Spleen (tissue), 11 donors: ENCODE measurements at regions not wholly inside any gene's neighbourhood (a gene's known extent, or its start where the extent isn't known, plus 50 kb on each side); places are given as distances from the start of the nearest gene placed in this dataset.

ENCODE experiments used
- DNase-seq: peaks from one replicate; pipeline ENCODE4 v3.0.0-alpha.2; 2020
- H3K27ac ChIP-seq, 8 donors: fragments of 200-600 bp; sonication (generic) in 7 of 8; 1 replicate in 4 of 8; 2 replicates in 4 of 8; pipeline versions ENCODE4 v1.5.0 to v1.8.0; 2016 to 2021; ENCODE audit warnings: inconsistent platforms in 4 of 8, mild to moderate bottlenecking in 4 of 8, moderate library complexity in 1 of 8
- H3K27me3 ChIP-seq, 7 donors: fragments of 200-600 bp; sonication (generic) in 6 of 7; replicated peaks in 1 of 7; 1 replicate in 4 of 7; 2 replicates in 3 of 7; pipeline versions ENCODE4 v1.5.0 to v1.8.0; 2016 to 2021; ENCODE audit warnings: inconsistent platforms in 3 of 7, mild to moderate bottlenecking in 1 of 7
- H3K36me3 ChIP-seq, 6 donors: fragments of 200-600 bp; sonication (generic) in 5 of 6; 1 replicate in 4 of 6; 2 replicates in 2 of 6; pipeline versions ENCODE4 v1.5.0 to v1.8.0; 2016 to 2021; ENCODE audit warnings: inconsistent platforms in 2 of 6
- H3K4me1 ChIP-seq, 6 donors: fragments of 200-600 bp; sonication (generic) in 5 of 6; 1 replicate in 3 of 6; 2 replicates in 3 of 6; pipeline versions ENCODE4 v1.5.0 to v1.8.0; 2016 to 2021; ENCODE audit warnings: inconsistent platforms in 3 of 6
- H3K4me3 ChIP-seq, 8 donors: fragments of 200-600 bp; sonication (generic) in 7 of 8; 1 replicate in 4 of 8; 2 replicates in 4 of 8; pipeline versions ENCODE4 v1.5.0 to v1.8.0; 2016 to 2021; ENCODE audit warnings: inconsistent platforms in 4 of 8, mild to moderate bottlenecking in 4 of 8, moderate library complexity in 2 of 8
- H3K9me3 ChIP-seq, 8 donors: fragments of 200-600 bp; sonication (generic) in 7 of 8; 1 replicate in 4 of 8; 2 replicates in 4 of 8; pipeline versions ENCODE4 v1.5.0 to v1.8.0; 2016 to 2021; ENCODE audit warnings: inconsistent platforms in 4 of 8
- CTCF ChIP-seq, 11 experiments: fragments of 200-600 bp in 7 of 11; fragments of 450-650 bp in 4 of 11; sonication (generic) in 4 of 11; IDR thresholded peaks in 8 of 11; conservative IDR thresholded peaks in 3 of 11; 1 replicate in 7 of 11; 2 replicates in 4 of 11; pipeline versions ENCODE4 v1.4.0 to v1.8.0; 2016 to 2021; ENCODE audit warnings: antibody characterized with exemption in 11 of 11, inconsistent platforms in 4 of 11, mild to moderate bottlenecking in 1 of 11
- POLR2A ChIP-seq, 3 donors: fragments of 450-650 bp; IDR thresholded peaks; one replicate each; pipeline ENCODE4 v1.5.1; 2017; ENCODE audit warnings: antibody characterized with exemption in 3 of 3, mild to moderate bottlenecking in 1 of 3
- POLR2AphosphoS5 ChIP-seq, 3 donors: sonication (generic); formaldehyde crosslinking; IDR thresholded peaks; one replicate each; pipeline ENCODE4 v1.5.1; 2017; ENCODE audit warnings: antibody characterized with exemption in 3 of 3
- WGBS, 5 donors: extraction: QIAGEN DNeasy Blood & Tissue Kit in 3 of 5; methylation state at CpG; one replicate each; pipeline versions ENCODE4 v1.1.5 to v1.1.7; 2013 to 2018; 5-methylcytosine and 5-hydroxymethylcytosine counted together
- intact Hi-C: fragments of 100-400 bp; cut with DNase I; formaldehyde crosslinking; loops from one replicate; pipeline ENCODE4 v1.15.0; 2023; ENCODE audit warnings: low total_unique reads
- donor health status: healthy with polysubstance abuse.
- donor health status: DM: no; HTN: no; CAD: no; lungs with moderate emphysema.
- donor health status: DM: no; HTN: no; CAD: no.
- donor health status: Bipolar disorder and iron deficiency.
- donor health status: healthy.
- donor health status: DM: no; HTN: no; CAD: no.
- donor health status: DM: yes; HTN: yes; CAD: no.

DNA sequence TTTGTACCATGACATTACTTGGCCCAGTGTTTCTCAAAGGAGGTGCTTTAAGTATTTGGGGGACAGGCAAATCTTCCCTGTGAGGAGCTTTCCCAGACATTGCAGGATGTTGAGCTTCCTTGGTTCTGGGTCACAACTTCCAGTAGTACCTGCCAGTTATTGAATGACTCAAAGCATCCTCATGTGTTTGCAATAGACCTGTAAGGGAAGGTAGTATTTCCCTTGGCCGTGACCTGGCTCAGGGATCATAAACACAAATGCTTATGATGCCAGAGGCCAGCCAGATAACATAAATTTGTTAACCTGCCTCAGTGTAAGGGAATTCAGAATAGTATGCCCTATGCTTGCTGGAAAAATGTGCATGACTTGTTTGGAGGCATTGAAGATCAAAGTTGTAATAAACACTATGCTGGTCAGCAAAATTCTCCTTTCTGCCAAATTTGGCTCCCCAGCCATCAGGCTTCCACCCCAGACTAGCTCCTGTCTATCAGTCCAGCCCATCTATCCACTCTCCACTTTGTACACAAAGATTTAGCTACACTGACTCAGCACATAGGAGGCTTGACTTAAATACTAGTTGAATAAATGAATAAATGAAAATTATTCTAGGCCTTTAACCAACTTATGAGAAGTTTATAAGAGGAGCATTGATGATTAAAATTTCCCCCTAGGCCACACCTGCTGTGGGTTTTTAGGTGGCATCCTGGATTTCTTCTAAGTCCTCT, 102.0 kb upstream of the EFEMP1 start:
- Histone ChIP-seq H3K4me3 (no peak overlapping the region), H3K4me1 (no peaks in the 10 kb centered on the region), H3K27me3 (no peaks in the 10 kb centered on the region), H3K9me3 (no peaks in the 10 kb centered on the region), H3K27ac (no peak overlapping the region), H3K36me3 (no peaks in the 10 kb centered on the region)
- intact Hi-C loops: no loop called here
- TF ChIP-seq POLR2A (IDR thresholded peaks at IDR 0.05) (no peak), POLR2AphosphoS5 (IDR thresholded peaks at IDR 0.05) (no peak), CTCF (IDR thresholded peaks at IDR 0.05 in 8 of 11, conservative IDR thresholded peaks at IDR 0.05 in 3 of 11) (no peak)
- WGBS, 5 donors: 46 to 94% (median 71%) methylated on average over 1 of the region's 1 CpG
- no peak for DNase-seq

GRCh38 chr2:56026828-56027227, 103.2 kb upstream of the EFEMP1 start:
- intact Hi-C loops: no loop called here
- WGBS, 5 donors: 83 to 98% (median 90%) methylated on average over 2 of the region's 2 CpGs

DNA sequence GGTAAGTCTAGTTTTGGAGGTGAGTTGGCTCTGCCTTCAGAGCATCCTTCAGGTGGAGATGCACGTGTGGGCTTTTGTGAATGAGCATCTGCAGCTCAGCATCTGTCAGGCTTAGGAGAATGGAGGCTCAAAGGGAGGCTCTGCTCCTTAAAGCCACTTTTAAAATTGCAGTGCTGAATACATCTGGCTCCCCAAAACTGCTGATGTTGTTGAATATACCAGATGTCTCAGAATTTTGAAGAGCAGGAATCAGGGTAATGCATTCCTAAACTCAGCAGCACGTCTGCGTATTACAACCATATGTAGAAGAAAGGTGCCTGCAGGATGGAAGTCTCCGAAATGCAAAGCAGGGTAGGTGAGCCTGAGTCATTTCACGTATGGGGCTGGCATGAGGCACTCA, 106.5 kb upstream of the EFEMP1 start:
- H3K4me1 ChIP-seq: no peaks in the 10 kb centered on the region
- H3K36me3 ChIP-seq: no peaks in the 10 kb centered on the region
- H3K4me3 ChIP-seq: no peak overlapping the region
- H3K27ac ChIP-seq: no peak overlapping the region
- 79 to 86% (median 82%) methylated on average over 5 of the region's 5 CpGs for WGBS, 5 donors
- no peaks in the 10 kb centered on the region for H3K27me3 ChIP-seq
- intact Hi-C loops: no loop called here
- H3K9me3 ChIP-seq: no peaks in the 10 kb centered on the region
- no peak for TF ChIP-seq POLR2A (IDR thresholded peaks at IDR 0.05)
- no peak for TF ChIP-seq CTCF (IDR thresholded peaks at IDR 0.05 in 8 of 11, conservative IDR thresholded peaks at IDR 0.05 in 3 of 11)
- no peak for TF ChIP-seq POLR2AphosphoS5 (IDR thresholded peaks at IDR 0.05)
- DNase-seq: no peak

More at GRCh38 chr2:56026828-56027227, 103.2 kb upstream of the EFEMP1 start:
- H3K27me3 ChIP-seq: no peaks in the 10 kb centered on the region
- no peaks in the 10 kb centered on the region for H3K9me3 ChIP-seq
- no peak for DNase-seq
- H3K36me3 ChIP-seq: no peaks in the 10 kb centered on the region
- no peak overlapping the region for H3K4me3 ChIP-seq
- no peak for TF ChIP-seq CTCF (IDR thresholded peaks at IDR 0.05 in 8 of 11, conservative IDR thresholded peaks at IDR 0.05 in 3 of 11)
- H3K4me1 ChIP-seq: no peaks in the 10 kb centered on the region
- no peak overlapping the region for H3K27ac ChIP-seq

- 79 to 93% (median 87%) methylated on average over 5 of the region's 5 CpGs for WGBS, 5 donors
- H3K4me3 ChIP-seq: no peak overlapping the region
- H3K36me3 ChIP-seq: no peaks in the 10 kb centered on the region
- intact Hi-C loops: no loop called here
- H3K9me3 ChIP-seq: no peaks in the 10 kb centered on the region
- no peak for DNase-seq
- H3K27me3 ChIP-seq: no peaks in the 10 kb centered on the region
- no peak overlapping the region for H3K27ac ChIP-seq
- TF ChIP-seq POLR2AphosphoS5 (IDR thresholded peaks at IDR 0.05) (no peak), CTCF (IDR thresholded peaks at IDR 0.05 in 8 of 11, conservative IDR thresholded peaks at IDR 0.05 in 3 of 11) (no peak), POLR2A (IDR thresholded peaks at IDR 0.05) (no peak)
- H3K4me1 ChIP-seq: no peaks in the 10 kb centered on the region
Measured at GRCh38 chr2:56030901-56031300, 107.3 kb upstream of the EFEMP1 start.
